ENCODE measurements at regions not wholly inside any gene's neighbourhood (a gene's known extent, or its start where the extent isn't known, plus 50 kb on each side); places are given as distances from the start of the nearest gene placed in this dataset.

GRCh38 chr10:117674646-117675045 is 132.1 kb downstream of the EMX2 start:
- no peaks in the 10 kb centered on the region for H3K9me3 Mint-ChIP-seq (ENCODE audit: unreplicated experiment)

GRCh38 chr10:117675514-117676055 is 133.0 kb downstream of the EMX2 start:
- TF ChIP-seq, protein P1, sequence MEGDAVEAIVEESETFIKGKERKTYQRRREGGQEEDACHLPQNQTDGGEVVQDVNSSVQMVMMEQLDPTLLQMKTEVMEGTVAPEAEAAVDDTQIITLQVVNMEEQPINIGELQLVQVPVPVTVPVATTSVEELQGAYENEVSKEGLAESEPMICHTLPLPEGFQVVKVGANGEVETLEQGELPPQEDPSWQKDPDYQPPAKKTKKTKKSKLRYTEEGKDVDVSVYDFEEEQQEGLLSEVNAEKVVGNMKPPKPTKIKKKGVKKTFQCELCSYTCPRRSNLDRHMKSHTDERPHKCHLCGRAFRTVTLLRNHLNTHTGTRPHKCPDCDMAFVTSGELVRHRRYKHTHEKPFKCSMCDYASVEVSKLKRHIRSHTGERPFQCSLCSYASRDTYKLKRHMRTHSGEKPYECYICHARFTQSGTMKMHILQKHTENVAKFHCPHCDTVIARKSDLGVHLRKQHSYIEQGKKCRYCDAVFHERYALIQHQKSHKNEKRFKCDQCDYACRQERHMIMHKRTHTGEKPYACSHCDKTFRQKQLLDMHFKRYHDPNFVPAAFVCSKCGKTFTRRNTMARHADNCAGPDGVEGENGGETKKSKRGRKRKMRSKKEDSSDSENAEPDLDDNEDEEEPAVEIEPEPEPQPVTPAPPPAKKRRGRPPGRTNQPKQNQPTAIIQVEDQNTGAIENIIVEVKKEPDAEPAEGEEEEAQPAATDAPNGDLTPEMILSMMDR (IDR thresholded peaks at IDR 0.05) = no peak
- H3K4me1 Mint-ChIP-seq (ENCODE audit: unreplicated experiment) = peaks cover 6% of the 10 kb centered on the region
- H3K9me3 Mint-ChIP-seq (ENCODE audit: unreplicated experiment) = no peaks in the 10 kb centered on the region
- DNase-seq (ENCODE audit: extremely low spot score, unreplicated experiment) = no peak
- H3K4me3 Mint-ChIP-seq (ENCODE audit: unreplicated experiment) = no peak overlapping the region
- no peak overlapping the region for H3K27ac Mint-ChIP-seq (ENCODE audit: unreplicated experiment)
- no peaks in the 10 kb centered on the region for H3K27me3 Mint-ChIP-seq (ENCODE audit: unreplicated experiment)
- no peaks in the 10 kb centered on the region for H3K36me3 Mint-ChIP-seq (ENCODE audit: unreplicated experiment)

More at GRCh38 chr10:117674646-117675045, 132.1 kb downstream of the EMX2 start:
- TF ChIP-seq, protein P1 (IDR thresholded peaks at IDR 0.05) = no peak
- Mint-ChIP-seq H3K4me1 (ENCODE audit: unreplicated experiment) (peaks cover 6% of the 10 kb centered on the region), H3K36me3 (ENCODE audit: unreplicated experiment) (no peaks in the 10 kb centered on the region), H3K27me3 (ENCODE audit: unreplicated experiment) (no peaks in the 10 kb centered on the region), H3K27ac (ENCODE audit: unreplicated experiment) (no peak overlapping the region), H3K4me3 (ENCODE audit: unreplicated experiment) (no peak overlapping the region)
- DNase-seq (ENCODE audit: extremely low spot score, unreplicated experiment) = no peak

DNA sequence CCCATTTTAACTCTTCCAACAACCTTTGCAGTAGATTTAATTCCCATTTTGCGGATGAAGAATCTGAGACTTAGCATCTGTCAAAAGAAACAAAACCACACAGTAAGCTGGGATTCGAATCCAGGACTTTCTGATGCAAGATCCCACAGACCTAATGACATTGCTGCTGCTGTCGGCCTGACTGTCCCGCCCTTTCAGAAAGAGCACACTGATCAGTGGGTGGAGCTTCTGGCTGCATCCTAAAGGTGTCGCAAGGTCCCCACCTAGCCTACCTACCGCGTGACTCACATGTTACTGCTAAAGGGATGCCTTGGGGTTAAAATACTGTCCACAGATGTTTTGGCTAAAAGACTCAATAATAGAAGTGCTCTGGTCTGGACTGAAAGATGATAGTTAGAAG is 134.7 kb downstream of the EMX2 start:
- Mint-ChIP-seq H3K36me3 (ENCODE audit: unreplicated experiment) (no peaks in the 10 kb centered on the region), H3K27ac (ENCODE audit: unreplicated experiment) (no peak overlapping the region), H3K4me1 (ENCODE audit: unreplicated experiment) (peaks cover 6% of the 10 kb centered on the region), H3K27me3 (ENCODE audit: unreplicated experiment) (no peaks in the 10 kb centered on the region), H3K4me3 (ENCODE audit: unreplicated experiment) (no peak overlapping the region), H3K9me3 (ENCODE audit: unreplicated experiment) (no peaks in the 10 kb centered on the region)
- DNase-seq (ENCODE audit: extremely low spot score, unreplicated experiment) = no peak
- TF ChIP-seq, protein P1 (IDR thresholded peaks at IDR 0.05) = no peak

GRCh38 chr10:117677890-117678500 is 135.4 kb downstream of the EMX2 start:
- TF ChIP-seq, protein P1 (IDR thresholded peaks at IDR 0.05) = no peak
- DNase-seq (ENCODE audit: extremely low spot score, unreplicated experiment) = no peak
- Mint-ChIP-seq H3K36me3 (ENCODE audit: unreplicated experiment) (no peaks in the 10 kb centered on the region), H3K4me1 (ENCODE audit: unreplicated experiment) (peaks cover 6% of the 10 kb centered on the region), H3K9me3 (ENCODE audit: unreplicated experiment) (no peaks in the 10 kb centered on the region), H3K4me3 (ENCODE audit: unreplicated experiment) (no peak overlapping the region), H3K27ac (ENCODE audit: unreplicated experiment) (no peak overlapping the region), H3K27me3 (ENCODE audit: unreplicated experiment) (no peaks in the 10 kb centered on the region)

DNA sequence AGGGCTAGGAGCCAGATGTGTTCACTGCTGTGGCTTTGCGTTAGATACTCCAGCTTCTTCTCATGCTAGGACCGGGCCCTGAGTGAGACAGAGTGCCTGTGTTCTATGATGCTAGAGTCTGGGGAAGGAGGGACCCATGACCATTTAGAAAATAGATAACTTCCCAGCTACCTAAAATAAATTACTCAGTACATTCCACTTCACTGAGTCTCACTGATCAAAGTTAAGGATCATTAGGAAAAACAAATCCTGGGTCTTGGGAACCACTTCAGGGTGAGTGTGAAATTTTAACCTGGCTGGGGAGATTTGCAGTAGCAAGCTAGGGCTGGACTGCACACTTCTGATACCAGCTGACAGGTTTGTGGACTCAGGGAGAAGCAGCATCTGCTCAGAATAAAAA is 138.1 kb downstream of the EMX2 start:
- Mint-ChIP-seq H3K9me3 (ENCODE audit: unreplicated experiment) (no peaks in the 10 kb centered on the region), H3K27ac (ENCODE audit: unreplicated experiment) (no peak overlapping the region), H3K4me1 (ENCODE audit: unreplicated experiment) (peaks cover 6% of the 10 kb centered on the region), H3K4me3 (ENCODE audit: unreplicated experiment) (no peak overlapping the region), H3K27me3 (ENCODE audit: unreplicated experiment) (no peaks in the 10 kb centered on the region), H3K36me3 (ENCODE audit: unreplicated experiment) (no peaks in the 10 kb centered on the region)
- DNase-seq (ENCODE audit: extremely low spot score, unreplicated experiment) = no peak
- TF ChIP-seq, protein P1 (IDR thresholded peaks at IDR 0.05) = no peak
